ENCODE measurements at regions not wholly inside any gene's neighbourhood (a gene's known extent, or its start where the extent isn't known, plus 50 kb on each side); places are given as distances from the start of the nearest gene placed in this dataset.
"Not testable (repeated sequence)": the region's sequence is repeated elsewhere in the genome, so short reads cannot be mapped to it uniquely, and the experiment has no call there.

DNA sequence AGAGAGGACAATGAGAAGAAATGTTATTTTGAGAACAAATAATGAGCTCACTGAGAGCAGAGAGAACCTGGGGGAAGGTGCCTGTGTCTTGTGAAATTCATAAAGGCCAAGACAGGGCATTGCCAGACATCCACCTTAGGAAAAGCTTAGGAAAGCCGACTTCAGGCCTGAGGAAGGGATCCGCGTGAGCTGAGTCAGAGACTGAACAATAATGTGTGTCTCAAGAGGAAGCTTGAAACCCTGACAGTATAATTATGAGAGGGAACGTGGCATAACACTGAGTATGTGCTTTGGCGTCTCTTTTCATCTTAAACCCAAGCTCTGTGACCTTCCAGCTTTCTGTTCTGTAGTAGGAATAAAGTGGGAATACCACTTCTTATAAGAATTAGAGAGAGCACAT is 307.2 kb downstream of the ACTR3B start:
- Histone ChIP-seq H3K4me1 (no peaks in the 10 kb centered on the region), H3K27me3 (no peaks in the 10 kb centered on the region), H3K36me3 (no peaks in the 10 kb centered on the region), H3K4me3 (no peak overlapping the region), H3K9me3 (no peaks in the 10 kb centered on the region), H3K27ac (no peak overlapping the region)
- 69 to 71% methylated on average over 5 of the region's 5 CpGs for WGBS, 2 donors (ENCODE audit: low coverage in 1 of 2)
- intact Hi-C loops (cut with DNase I; ENCODE audit: low total_unique reads) (no loop called here), in situ Hi-C loops (cut with MboI; ENCODE audit: low pct_ligation_motif_present in 1 of 4, low pct_unique_long_range_greater_than_20kb in 1 of 4, low sequenced_read_pairs in 3 of 4) (no loop called here)
- TF ChIP-seq EP300 (IDR thresholded peaks at IDR 0.05; ENCODE audit: low read depth) (no peak), POLR2A (IDR thresholded peaks at IDR 0.05) (no peak), POLR2AphosphoS5 (IDR thresholded peaks at IDR 0.05) (no peak)
- TF ChIP-seq, protein P1, sequence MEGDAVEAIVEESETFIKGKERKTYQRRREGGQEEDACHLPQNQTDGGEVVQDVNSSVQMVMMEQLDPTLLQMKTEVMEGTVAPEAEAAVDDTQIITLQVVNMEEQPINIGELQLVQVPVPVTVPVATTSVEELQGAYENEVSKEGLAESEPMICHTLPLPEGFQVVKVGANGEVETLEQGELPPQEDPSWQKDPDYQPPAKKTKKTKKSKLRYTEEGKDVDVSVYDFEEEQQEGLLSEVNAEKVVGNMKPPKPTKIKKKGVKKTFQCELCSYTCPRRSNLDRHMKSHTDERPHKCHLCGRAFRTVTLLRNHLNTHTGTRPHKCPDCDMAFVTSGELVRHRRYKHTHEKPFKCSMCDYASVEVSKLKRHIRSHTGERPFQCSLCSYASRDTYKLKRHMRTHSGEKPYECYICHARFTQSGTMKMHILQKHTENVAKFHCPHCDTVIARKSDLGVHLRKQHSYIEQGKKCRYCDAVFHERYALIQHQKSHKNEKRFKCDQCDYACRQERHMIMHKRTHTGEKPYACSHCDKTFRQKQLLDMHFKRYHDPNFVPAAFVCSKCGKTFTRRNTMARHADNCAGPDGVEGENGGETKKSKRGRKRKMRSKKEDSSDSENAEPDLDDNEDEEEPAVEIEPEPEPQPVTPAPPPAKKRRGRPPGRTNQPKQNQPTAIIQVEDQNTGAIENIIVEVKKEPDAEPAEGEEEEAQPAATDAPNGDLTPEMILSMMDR (IDR thresholded peaks at IDR 0.05) = no peak
- DNase-seq = no peak

DNA sequence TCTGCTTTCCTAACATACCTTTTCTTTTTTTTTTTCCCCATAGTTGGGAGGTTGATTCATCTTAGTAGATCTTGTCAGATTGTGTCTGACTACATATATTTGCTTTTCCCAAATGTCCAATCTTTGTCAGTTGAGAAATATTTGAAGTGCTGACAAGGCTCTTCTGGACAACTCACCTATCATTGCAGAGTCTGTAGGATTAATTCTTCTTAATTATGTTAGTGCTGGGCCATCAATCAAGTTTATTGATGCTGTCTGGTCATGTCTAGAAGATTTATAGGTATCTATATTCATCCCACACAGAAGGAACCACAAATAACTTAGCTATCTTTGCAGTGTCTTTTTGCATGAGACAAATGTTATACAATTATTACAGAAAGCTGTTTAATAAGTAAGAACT is 310.6 kb downstream of the ACTR3B start:
- no peak for DNase-seq
- no peaks in the 10 kb centered on the region for H3K4me1 ChIP-seq
- no peaks in the 10 kb centered on the region for H3K27me3 ChIP-seq
- intact Hi-C loops (cut with DNase I; ENCODE audit: low total_unique reads) = no loop called here
- no peaks in the 10 kb centered on the region for H3K36me3 ChIP-seq
- TF ChIP-seq, protein P1 (IDR thresholded peaks at IDR 0.05) = no peak
- TF ChIP-seq POLR2AphosphoS5 (IDR thresholded peaks at IDR 0.05) = no peak
- H3K4me3 ChIP-seq = no peak overlapping the region
- no peak overlapping the region for H3K27ac ChIP-seq
- in situ Hi-C loops (cut with MboI; ENCODE audit: low pct_ligation_motif_present in 1 of 4, low pct_unique_long_range_greater_than_20kb in 1 of 4, low sequenced_read_pairs in 3 of 4) = no loop called here
- no peaks in the 10 kb centered on the region for H3K9me3 ChIP-seq

DNA sequence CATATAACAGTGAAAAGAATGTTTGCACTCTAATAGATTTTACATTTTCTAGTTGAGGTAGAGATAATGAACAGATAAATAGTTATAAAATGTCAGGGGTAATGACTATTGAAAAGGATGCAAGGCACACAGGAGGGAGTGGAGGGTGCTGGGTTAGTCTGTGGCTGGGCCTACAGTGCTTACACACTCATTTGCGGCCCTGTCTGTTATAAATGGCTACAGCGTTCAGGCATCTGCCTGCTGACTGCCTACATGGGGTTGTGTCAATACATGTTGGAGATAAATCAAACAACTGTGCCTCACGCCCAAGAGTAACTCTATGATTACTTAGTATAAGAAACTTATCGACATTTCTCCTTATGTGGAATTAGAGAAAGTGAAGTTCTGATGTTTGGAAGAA is 313.3 kb downstream of the ACTR3B start:
- H3K4me1 ChIP-seq = no peaks in the 10 kb centered on the region
- H3K9me3 ChIP-seq = no peaks in the 10 kb centered on the region
- TF ChIP-seq EP300 (IDR thresholded peaks at IDR 0.05; ENCODE audit: low read depth) (no peak), POLR2AphosphoS5 (IDR thresholded peaks at IDR 0.05) (no peak), POLR2A (IDR thresholded peaks at IDR 0.05) (no peak)
- TF ChIP-seq, protein P1 (IDR thresholded peaks at IDR 0.05) = no peak
- WGBS, 2 donors (ENCODE audit: low coverage in 1 of 2) = 20 to 51% methylated on average over 1 to 4 of the region's 4 CpGs
- H3K27ac ChIP-seq = no peak overlapping the region
- no peaks in the 10 kb centered on the region for H3K36me3 ChIP-seq
- in situ Hi-C loops (cut with MboI; ENCODE audit: low pct_ligation_motif_present in 1 of 4, low pct_unique_long_range_greater_than_20kb in 1 of 4, low sequenced_read_pairs in 3 of 4) (no loop called here), intact Hi-C loops (cut with DNase I; ENCODE audit: low total_unique reads) (no loop called here)
- H3K27me3 ChIP-seq = no peaks in the 10 kb centered on the region
- DNase-seq = no peak
- no peak overlapping the region for H3K4me3 ChIP-seq

DNA sequence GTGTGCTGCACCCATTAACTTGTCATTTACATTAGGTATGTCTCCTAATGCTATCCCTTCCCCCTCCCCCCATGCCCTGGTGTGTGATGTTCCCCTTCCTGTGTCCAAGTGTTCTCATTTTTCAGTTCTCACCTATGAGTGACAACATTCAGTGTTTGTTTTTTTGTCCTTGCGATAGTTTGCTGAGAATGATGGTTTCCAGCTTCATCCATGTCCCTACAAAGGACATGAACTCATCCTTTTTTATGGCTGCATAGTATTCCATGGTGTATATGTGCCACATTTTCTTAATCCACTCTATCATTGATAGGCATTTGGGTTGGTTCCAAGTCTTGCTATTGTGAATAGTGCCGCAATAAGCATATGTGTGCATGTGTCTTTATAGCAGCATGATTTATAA is 316.7 kb downstream of the ACTR3B start:
- H3K4me1 ChIP-seq; H3K4me3 ChIP-seq; DNase-seq; intact Hi-C loops (cut with DNase I; ENCODE audit: low total_unique reads); H3K9me3 ChIP-seq; H3K36me3 ChIP-seq; H3K27me3 ChIP-seq; H3K27ac ChIP-seq; in situ Hi-C loops (cut with MboI; ENCODE audit: low pct_ligation_motif_present in 1 of 4, low pct_unique_long_range_greater_than_20kb in 1 of 4, low sequenced_read_pairs in 3 of 4): not testable (repeated sequence)
- WGBS, 2 donors (ENCODE audit: low coverage in 1 of 2) = 90 to 100% methylated on average over 2 of the region's 2 CpGs

DNA sequence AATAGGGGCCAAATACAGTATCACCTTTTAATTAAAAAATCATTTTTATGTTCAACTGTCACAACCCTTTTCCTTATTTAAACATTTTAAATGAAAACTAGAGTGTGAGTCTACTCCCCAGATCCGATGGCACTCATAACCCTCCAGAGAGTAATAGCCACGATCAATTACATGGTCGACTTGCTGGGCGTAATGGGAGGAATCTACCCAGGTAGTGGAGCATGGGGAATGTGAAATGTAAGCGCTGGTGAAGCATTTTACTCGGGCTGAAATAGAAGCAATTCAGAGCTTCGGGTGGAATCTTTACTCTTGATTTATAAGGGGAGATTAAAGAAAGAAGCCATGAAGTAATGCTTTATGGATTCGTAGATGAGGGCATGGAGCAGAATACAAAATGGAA is 321.9 kb downstream of the ACTR3B start:
- Histone ChIP-seq H3K27me3 (no peaks in the 10 kb centered on the region), H3K4me3 (no peak overlapping the region), H3K4me1 (no peaks in the 10 kb centered on the region), H3K9me3 (no peaks in the 10 kb centered on the region), H3K27ac (no peak overlapping the region), H3K36me3 (no peaks in the 10 kb centered on the region)
- in situ Hi-C loops (cut with MboI; ENCODE audit: low pct_ligation_motif_present in 1 of 4, low pct_unique_long_range_greater_than_20kb in 1 of 4, low sequenced_read_pairs in 3 of 4) (no loop called here), intact Hi-C loops (cut with DNase I; ENCODE audit: low total_unique reads) (no loop called here)
- 83 to 89% methylated on average over 4 to 8 of the region's 8 CpGs for WGBS, 2 donors (ENCODE audit: low coverage in 1 of 2)
- TF ChIP-seq POLR2A (IDR thresholded peaks at IDR 0.05) (no peak), POLR2AphosphoS5 (IDR thresholded peaks at IDR 0.05) (no peak), EP300 (IDR thresholded peaks at IDR 0.05; ENCODE audit: low read depth) (no peak)
- TF ChIP-seq, protein P1 (IDR thresholded peaks at IDR 0.05) = no peak
- no peak for DNase-seq
